ENCODE measurements at regions not wholly inside any gene's neighbourhood (a gene's known extent, or its start where the extent isn't known, plus 50 kb on each side); places are given as distances from the start of the nearest gene placed in this dataset.

DNA sequence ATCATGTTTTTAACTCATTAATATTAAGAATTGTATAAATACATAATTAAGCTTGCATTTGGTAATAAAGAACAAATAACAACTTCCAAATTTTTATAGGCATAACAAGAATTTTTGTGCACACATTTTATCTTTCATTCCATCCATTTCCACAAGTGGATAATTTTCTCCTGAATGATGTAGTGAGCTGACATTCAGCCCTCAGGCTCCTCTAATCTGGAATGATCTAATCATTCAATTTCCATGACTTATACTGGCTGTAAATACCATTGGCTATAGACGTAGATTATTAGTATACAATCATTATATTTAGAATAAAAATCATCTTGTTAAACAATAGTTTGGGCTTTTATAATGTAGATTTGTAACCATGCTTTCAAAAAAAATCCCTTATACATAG, 287.2 kb upstream of the GHITM start:
- H3K27ac ChIP-seq, result no peak overlapping the region
- no peak for DNase-seq

DNA sequence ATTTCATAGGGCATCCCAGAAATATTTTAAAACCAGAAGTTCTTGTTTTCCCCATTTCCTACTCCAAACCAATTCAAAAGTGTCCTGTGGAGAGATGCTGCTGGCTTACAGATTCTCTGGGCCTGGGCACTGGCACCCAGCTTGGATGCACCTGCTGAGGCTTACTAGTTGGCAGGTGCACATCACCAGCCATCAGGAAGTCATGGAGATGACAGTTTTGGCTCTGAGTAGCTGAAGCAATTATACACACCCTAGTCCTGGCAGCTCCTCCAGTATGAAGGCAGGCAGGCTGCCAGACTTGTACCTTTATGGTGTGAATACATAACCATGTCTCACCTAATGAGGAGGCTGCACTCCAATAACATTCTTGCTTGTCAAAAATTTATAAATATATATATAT, 276.6 kb upstream of the GHITM start:
- Histone ChIP-seq H3K9me3 (peaks cover 0 to 18% (median 0%) of the 10 kb centered on the region in 12 donors), H3K27me3 (no peaks in the 10 kb centered on the region), H3K36me3 (no peaks in the 10 kb centered on the region), H3K4me1 (no peaks in the 10 kb centered on the region), H3K27ac (no peak overlapping the region), H3K4me3 (no peak overlapping the region)
- intact Hi-C loops (cut with DNase I), result loop anchor here in 1 of 10 donors (10.0 kb wide), 1 partner anchor 1068 kb away; no protein-coding TSS in a partner anchor
- DNase-seq (no peak), ATAC-seq (no peak)
- no peak for TF ChIP-seq POLR2A (IDR thresholded peaks at IDR 0.05)
- TF ChIP-seq, protein P1, sequence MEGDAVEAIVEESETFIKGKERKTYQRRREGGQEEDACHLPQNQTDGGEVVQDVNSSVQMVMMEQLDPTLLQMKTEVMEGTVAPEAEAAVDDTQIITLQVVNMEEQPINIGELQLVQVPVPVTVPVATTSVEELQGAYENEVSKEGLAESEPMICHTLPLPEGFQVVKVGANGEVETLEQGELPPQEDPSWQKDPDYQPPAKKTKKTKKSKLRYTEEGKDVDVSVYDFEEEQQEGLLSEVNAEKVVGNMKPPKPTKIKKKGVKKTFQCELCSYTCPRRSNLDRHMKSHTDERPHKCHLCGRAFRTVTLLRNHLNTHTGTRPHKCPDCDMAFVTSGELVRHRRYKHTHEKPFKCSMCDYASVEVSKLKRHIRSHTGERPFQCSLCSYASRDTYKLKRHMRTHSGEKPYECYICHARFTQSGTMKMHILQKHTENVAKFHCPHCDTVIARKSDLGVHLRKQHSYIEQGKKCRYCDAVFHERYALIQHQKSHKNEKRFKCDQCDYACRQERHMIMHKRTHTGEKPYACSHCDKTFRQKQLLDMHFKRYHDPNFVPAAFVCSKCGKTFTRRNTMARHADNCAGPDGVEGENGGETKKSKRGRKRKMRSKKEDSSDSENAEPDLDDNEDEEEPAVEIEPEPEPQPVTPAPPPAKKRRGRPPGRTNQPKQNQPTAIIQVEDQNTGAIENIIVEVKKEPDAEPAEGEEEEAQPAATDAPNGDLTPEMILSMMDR (IDR thresholded peaks at IDR 0.05), result no peak

More for the DNA sequence above, 287.2 kb upstream of the GHITM start:
- no peak overlapping the region for H3K4me3 ChIP-seq
- H3K9me3 ChIP-seq, result peaks cover 0 to 7% (median 0%) of the 10 kb centered on the region in 12 donors
- ATAC-seq, result no peak
- peaks cover 0 to 5% (median 0%) of the 10 kb centered on the region in 12 donors for H3K4me1 ChIP-seq
- H3K36me3 ChIP-seq, result no peaks in the 10 kb centered on the region
- WGBS, 4 donors, result 66 to 86% (median 70%) methylated on average over 1 of the region's 1 CpG
- intact Hi-C loops (cut with DNase I), result no loop called here
- no peaks in the 10 kb centered on the region for H3K27me3 ChIP-seq
- TF ChIP-seq POLR2A (IDR thresholded peaks at IDR 0.05), result no peak
- TF ChIP-seq, protein P1 (IDR thresholded peaks at IDR 0.05), result no peak

DNA sequence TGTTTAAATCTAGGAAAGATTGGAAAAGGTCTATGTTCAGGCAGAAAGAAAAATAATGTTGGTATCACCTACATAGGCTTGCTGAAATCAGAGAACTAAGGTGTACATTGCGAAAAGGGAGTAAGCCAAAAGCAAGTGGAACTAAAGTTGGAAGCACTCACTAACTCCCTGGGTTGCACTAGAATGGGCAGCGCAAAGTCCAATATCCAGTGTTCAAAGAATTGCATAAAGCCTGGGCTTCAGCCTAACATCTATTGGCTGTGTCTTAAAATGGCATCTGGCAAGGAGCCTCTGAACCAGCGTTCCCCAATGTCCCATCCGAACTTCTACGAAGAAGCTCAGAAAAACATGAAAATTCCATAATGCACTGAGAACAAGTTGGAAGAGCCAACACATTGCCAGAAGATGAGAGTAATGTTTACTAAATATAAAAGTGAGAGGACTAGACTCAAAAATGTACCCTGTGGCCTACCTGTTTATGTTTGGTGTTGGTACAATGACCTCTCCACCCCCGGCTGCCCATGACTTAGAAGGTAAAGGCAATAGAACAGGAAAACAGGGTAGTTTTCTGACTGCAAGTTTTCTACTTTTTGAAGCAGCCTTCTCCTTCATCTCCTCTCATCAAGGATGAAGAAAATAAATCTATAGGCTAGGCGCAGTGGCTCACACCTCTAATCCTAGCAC, 275.9 kb upstream of the GHITM start:
- H3K9me3 ChIP-seq, result peaks cover 0 to 18% (median 0%) of the 10 kb centered on the region in 12 donors
- ATAC-seq (no peak), DNase-seq (no peak)
- intact Hi-C loops (cut with DNase I), result loop anchor here in 1 of 10 donors (10.0 kb wide), 1 partner anchor 1069 kb away; no protein-coding TSS in a partner anchor
- no peaks in the 10 kb centered on the region for H3K36me3 ChIP-seq
- 92 to 96% (median 94%) methylated on average over 7 of the region's 7 CpGs for WGBS, 4 donors
- TF ChIP-seq POLR2A (IDR thresholded peaks at IDR 0.05), result no peak
- TF ChIP-seq, protein P1 (IDR thresholded peaks at IDR 0.05), result no peak
- no peak overlapping the region for H3K4me3 ChIP-seq
- H3K27ac ChIP-seq, result no peak overlapping the region
- H3K4me1 ChIP-seq, result no peaks in the 10 kb centered on the region
- no peaks in the 10 kb centered on the region for H3K27me3 ChIP-seq

DNA sequence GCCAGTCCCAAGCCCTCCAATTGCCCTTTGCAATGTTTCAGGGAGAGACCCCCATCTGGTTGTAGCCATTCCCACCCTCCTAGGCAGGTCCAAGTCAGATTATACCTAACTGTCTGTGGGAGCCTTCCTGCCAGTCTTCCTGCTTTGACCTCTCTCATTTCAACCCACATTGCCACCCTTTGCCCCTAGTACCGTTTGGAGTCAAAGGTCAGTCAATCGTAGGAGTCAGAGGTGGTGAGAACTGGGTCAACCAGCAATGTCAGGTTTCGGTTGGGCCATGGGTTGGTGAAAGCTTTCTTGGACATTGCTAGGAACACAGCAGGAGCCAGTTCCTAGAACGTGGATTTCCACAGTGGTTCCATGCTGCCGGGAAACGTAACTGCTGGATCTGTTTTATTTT, 269.4 kb upstream of the GHITM start:
- intact Hi-C loops (cut with DNase I), result loop anchor here in 9 of 10 donors (2.0 to 10.0 kb wide), 7 partner anchors 225 to 1075 kb away; no protein-coding TSS in a partner anchor
- 94 to 98% (median 95%) methylated on average over 6 of the region's 6 CpGs for WGBS, 4 donors
- H3K9me3 ChIP-seq, result no peaks in the 10 kb centered on the region

More for the DNA sequence above, 269.4 kb upstream of the GHITM start:
- DNase-seq (no peak), ATAC-seq (no peak)
- Histone ChIP-seq H3K36me3 (no peaks in the 10 kb centered on the region), H3K4me3 (no peak overlapping the region), H3K27me3 (no peaks in the 10 kb centered on the region), H3K4me1 (peaks cover 0 to 13% (median 3%) of the 10 kb centered on the region in 12 donors), H3K27ac (no peak overlapping the region)
- TF ChIP-seq, protein P1 (IDR thresholded peaks at IDR 0.05), result no peak
- no peak for TF ChIP-seq POLR2A (IDR thresholded peaks at IDR 0.05)

Measured in heart left ventricle (tissue), 16 donors.